ENCODE measurements at regions not wholly inside any gene's neighbourhood (a gene's known extent, or its start where the extent isn't known, plus 50 kb on each side); places are given as distances from the start of the nearest gene placed in this dataset.

DNA sequence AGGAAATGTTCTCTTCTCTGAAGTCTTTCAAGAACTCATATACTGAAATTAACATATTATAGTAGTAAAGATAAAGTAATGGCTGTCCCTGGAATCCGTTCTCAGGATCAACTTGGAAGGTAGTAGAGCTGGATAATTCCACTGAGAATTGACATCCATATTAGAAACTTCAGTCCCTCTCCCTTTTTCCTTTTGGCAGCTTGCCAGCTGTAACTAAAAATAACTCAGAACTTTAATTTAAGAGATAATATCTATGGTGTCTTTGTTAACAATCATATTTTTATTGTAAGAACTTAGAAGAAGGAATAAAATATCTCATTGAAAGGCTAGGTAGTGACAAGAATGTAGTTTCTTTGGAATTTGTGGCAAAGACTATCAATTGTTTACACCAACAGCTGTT is 61.4 kb upstream of the PLEKHA5 start:
- TF ChIP-seq, protein P1, sequence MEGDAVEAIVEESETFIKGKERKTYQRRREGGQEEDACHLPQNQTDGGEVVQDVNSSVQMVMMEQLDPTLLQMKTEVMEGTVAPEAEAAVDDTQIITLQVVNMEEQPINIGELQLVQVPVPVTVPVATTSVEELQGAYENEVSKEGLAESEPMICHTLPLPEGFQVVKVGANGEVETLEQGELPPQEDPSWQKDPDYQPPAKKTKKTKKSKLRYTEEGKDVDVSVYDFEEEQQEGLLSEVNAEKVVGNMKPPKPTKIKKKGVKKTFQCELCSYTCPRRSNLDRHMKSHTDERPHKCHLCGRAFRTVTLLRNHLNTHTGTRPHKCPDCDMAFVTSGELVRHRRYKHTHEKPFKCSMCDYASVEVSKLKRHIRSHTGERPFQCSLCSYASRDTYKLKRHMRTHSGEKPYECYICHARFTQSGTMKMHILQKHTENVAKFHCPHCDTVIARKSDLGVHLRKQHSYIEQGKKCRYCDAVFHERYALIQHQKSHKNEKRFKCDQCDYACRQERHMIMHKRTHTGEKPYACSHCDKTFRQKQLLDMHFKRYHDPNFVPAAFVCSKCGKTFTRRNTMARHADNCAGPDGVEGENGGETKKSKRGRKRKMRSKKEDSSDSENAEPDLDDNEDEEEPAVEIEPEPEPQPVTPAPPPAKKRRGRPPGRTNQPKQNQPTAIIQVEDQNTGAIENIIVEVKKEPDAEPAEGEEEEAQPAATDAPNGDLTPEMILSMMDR (IDR thresholded peaks at IDR 0.05), result no peak
- TF ChIP-seq ZFX (IDR thresholded peaks at IDR 0.05; ENCODE audit: borderline replicate concordance), result no peak
